ENCODE measurements at regions not wholly inside any gene's neighbourhood (a gene's known extent, or its start where the extent isn't known, plus 50 kb on each side); places are given as distances from the start of the nearest gene placed in this dataset.

DNA sequence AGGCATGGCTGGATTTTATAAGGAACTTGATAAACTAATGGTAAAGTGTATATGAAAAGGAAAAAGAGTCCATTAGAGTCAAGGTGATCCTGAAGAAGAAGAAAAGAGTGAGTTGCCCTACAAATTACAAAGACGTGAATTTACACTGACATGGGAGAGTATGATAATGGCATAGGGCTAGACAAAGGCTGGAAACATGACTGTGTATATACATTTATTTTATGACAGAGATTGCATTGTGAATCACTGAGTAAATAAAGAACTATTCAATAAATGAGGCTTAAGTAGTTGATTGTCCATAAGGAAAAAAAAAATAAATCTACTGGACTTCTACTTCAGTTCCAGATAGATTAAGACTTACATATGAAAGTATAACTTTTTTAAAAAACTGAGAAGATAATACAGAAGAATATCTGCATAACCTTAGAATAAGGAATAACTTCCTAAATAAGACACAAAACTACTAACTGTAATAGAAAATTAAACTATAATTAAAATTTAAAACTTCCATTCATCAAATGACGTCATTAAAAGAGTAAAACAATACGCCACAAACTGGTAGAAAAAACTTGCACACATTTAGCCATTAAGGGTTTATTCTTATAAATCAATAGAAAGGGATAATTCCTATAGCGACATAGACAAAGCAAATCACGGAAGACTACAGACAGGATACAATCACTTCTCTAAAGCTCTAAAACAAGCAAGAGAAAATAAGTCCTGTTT is 278.5 kb downstream of the NOVA1 start:
- TF ChIP-seq, protein P1, sequence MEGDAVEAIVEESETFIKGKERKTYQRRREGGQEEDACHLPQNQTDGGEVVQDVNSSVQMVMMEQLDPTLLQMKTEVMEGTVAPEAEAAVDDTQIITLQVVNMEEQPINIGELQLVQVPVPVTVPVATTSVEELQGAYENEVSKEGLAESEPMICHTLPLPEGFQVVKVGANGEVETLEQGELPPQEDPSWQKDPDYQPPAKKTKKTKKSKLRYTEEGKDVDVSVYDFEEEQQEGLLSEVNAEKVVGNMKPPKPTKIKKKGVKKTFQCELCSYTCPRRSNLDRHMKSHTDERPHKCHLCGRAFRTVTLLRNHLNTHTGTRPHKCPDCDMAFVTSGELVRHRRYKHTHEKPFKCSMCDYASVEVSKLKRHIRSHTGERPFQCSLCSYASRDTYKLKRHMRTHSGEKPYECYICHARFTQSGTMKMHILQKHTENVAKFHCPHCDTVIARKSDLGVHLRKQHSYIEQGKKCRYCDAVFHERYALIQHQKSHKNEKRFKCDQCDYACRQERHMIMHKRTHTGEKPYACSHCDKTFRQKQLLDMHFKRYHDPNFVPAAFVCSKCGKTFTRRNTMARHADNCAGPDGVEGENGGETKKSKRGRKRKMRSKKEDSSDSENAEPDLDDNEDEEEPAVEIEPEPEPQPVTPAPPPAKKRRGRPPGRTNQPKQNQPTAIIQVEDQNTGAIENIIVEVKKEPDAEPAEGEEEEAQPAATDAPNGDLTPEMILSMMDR (IDR thresholded peaks at IDR 0.05; ENCODE audit: poor library complexity), result no peak
- no peak for TF ChIP-seq EZH2 (IDR thresholded peaks at IDR 0.05; ENCODE audit: borderline replicate concordance)

Data from hepatocyte (in vitro differentiated cells).